ENCODE measurements at regions not wholly inside any gene's neighbourhood (a gene's known extent, or its start where the extent isn't known, plus 50 kb on each side); places are given as distances from the start of the nearest gene placed in this dataset.

- Histone ChIP-seq H3K27ac (ENCODE audit: low read depth, low read length) (no peak overlapping the region), H3K9ac (ENCODE audit: low read length) (no peak overlapping the region), H3K4me1 (ENCODE audit: control insufficient read depth in 1 of 2, insufficient read depth in 2 of 2, low read length in 2 of 2) (no peaks in the 10 kb centered on the region), H3K4me2 (ENCODE audit: low read length) (no peak overlapping the region), H3K9me2 (ENCODE audit: insufficient read depth) (no peaks in the 10 kb centered on the region), H3K36me3 (ENCODE audit: control insufficient read depth in 1 of 2, insufficient read depth in 2 of 2, low read length in 2 of 2) (no peaks in the 10 kb centered on the region), H2AFZ (ENCODE audit: low read depth, low read length, poor library complexity, severe bottlenecking) (no peak overlapping the region), H3K79me2 (ENCODE audit: insufficient read depth, low read length) (no peaks in the 10 kb centered on the region), H3K9me3 (ENCODE audit: control insufficient read depth in 1 of 2, insufficient read depth in 1 of 2, low read depth in 1 of 2, low read length in 2 of 2) (no peaks in the 10 kb centered on the region), H3K4me3 (replicated peaks in 1 of 2; ENCODE audit: low read depth in 1 of 2, low read length in 2 of 2) (no peak overlapping the region), H4K20me1 (ENCODE audit: insufficient read depth) (no peaks in the 10 kb centered on the region), H3K27me3 (ENCODE audit: insufficient read depth, low read length) (no peaks in the 10 kb centered on the region)
- ChIA-PET RAD21 (ENCODE audit: low non-redundant PET in 1 of 2, low total read pairs in 2 of 2, uncharacterized antibody in 2 of 2, unreplicated experiment in 2 of 2) (no interaction called here), POLR2A (no interaction called here), CTCF (no interaction called here)
- TF ChIP-seq ELF1 (IDR thresholded peaks at IDR 0.05; ENCODE audit: borderline replicate concordance, low read depth) (no peak), REST (IDR thresholded peaks at IDR 0.05; ENCODE audit: low read depth) (no peak), ZNF274 (IDR thresholded peaks at IDR 0.05; ENCODE audit: low read depth, low read length) (no peak), TCF7L2 (IDR thresholded peaks at IDR 0.05; ENCODE audit: borderline replicate concordance, extremely low read depth, insufficient read depth, insufficient read length) (no peak), SIN3A (IDR thresholded peaks at IDR 0.05; ENCODE audit: low read depth) (no peak), POLR2AphosphoS5 (IDR thresholded peaks at IDR 0.05; ENCODE audit: low read depth, low read length) (no peak), SRF (IDR thresholded peaks at IDR 0.05; ENCODE audit: low read depth) (no peak), CTCF (IDR thresholded peaks at IDR 0.05 in 2 of 3, conservative IDR thresholded peaks at IDR 0.05 in 1 of 3; ENCODE audit: borderline replicate concordance in 1 of 3, insufficient read depth in 1 of 3, low read depth in 2 of 3, low read length in 2 of 3) (no peak), ZFX (IDR thresholded peaks at IDR 0.05) (no peak), EZH2 (IDR thresholded peaks at IDR 0.05) (no peak)
- intact Hi-C loops (cut with micrococcal nuclease) = no loop called here
- no TSS peak for BruUV-seq (replicated peaks)
- ATAC-seq (no peak), DNase-seq (ENCODE audit: low read depth, low spot score) (no peak)
These were observed 330.1 kb upstream of the PBX1 start for GRCh38 chr1:164228928-164229327.

All from HCT116 (cell line).